H1 (cell line): ENCODE measurements at regions not wholly inside any gene's neighbourhood (a gene's known extent, or its start where the extent isn't known, plus 50 kb on each side); places are given as distances from the start of the nearest gene placed in this dataset.
A peak's percentile ranks its signal among the peaks of the same experiment; 100 is the strongest.

Experiments
- CTCF ChIA-PET: fragments of 300-600 bp; sonication (Branson Sonifier 250); formaldehyde crosslinking; loops from one replicate; lab custom pipeline; 2021; ENCODE audit not compliant: partially characterized antibody; lab: Charles Lee
- POLR2A ChIA-PET: fragments of 300-600 bp; sonication (Branson Sonifier 250); formaldehyde crosslinking; loops from one replicate; lab custom pipeline; 2021; ENCODE audit warnings: inconsistent platforms; ENCODE audit not compliant: partially characterized antibody; lab: Charles Lee
- DNase-seq, 2 experiments: peaks; one replicate each; pipeline versions ENCODE4 v3.0.0 to v3.0.0-alpha.2; 2010 to 2022; ENCODE audit warnings: low spot score in 2 of 2, low read depth in 1 of 2, mixed read lengths in 1 of 2
- FAIRE-seq: peaks from 2 replicates; lab custom pipeline; 2011; peaks lifted over from hg19 to GRCh38; lab: Jason Lieb, UNC
- H2AFZ ChIP-seq: 2 replicates; pipeline ENCODE4 v1.8.1; 2012; ENCODE audit warnings: low read length, inconsistent platforms
- H2AK5ac ChIP-seq: 2 replicates; pipeline ENCODE4 v1.6.1; 2013; ENCODE audit warnings: low read depth, low read length
- H2BK120ac ChIP-seq: replicated peaks from 2 replicates; pipeline ENCODE3; 2013; ENCODE audit warnings: low read depth, low read length, inconsistent platforms
- H2BK12ac ChIP-seq: 2 replicates; pipeline ENCODE4 v1.6.1; 2013; ENCODE audit warnings: low read depth, low read length
- H2BK15ac ChIP-seq: 2 replicates; pipeline ENCODE4 v1.6.1; 2013; ENCODE audit warnings: low read length
- H2BK20ac ChIP-seq: 2 replicates; pipeline ENCODE4 v1.6.1; 2013; ENCODE audit warnings: low read length
- H2BK5ac ChIP-seq: 2 replicates; pipeline ENCODE4 v1.6.1; 2013; ENCODE audit warnings: low read depth, low read length
- H3K14ac ChIP-seq: 2 replicates; pipeline ENCODE4 v1.6.1; 2013; ENCODE audit warnings: inconsistent platforms; ENCODE audit not compliant: insufficient read length
- H3K18ac ChIP-seq: 2 replicates; pipeline ENCODE4 v1.6.1; 2013; ENCODE audit warnings: low read length; ENCODE audit errors: extremely low read depth
- H3K23ac ChIP-seq: 2 replicates; pipeline ENCODE4 v1.6.1; 2013; ENCODE audit warnings: inconsistent platforms; ENCODE audit not compliant: insufficient read length
- H3K23me2 ChIP-seq: 2 replicates; pipeline ENCODE4 v1.6.1; 2013; ENCODE audit warnings: low read depth, low read length
- H3K27ac ChIP-seq: 2 replicates; pipeline ENCODE4 v1.6.1; 2011; ENCODE audit warnings: low read depth, low read length, inconsistent platforms
- H3K27me3 ChIP-seq, 4 experiments: replicated peaks in 1 of 4; 1 replicate in 1 of 4; 2 replicates in 3 of 4; pipeline versions ENCODE4 v1.6.1 to v1.8.1; 2011 to 2013; ENCODE audit warnings: low read length in 3 of 4, mild to moderate bottlenecking in 3 of 4, inconsistent platforms in 2 of 4, mixed read lengths in 2 of 4, moderate library complexity in 1 of 4; ENCODE audit not compliant: control insufficient read depth in 3 of 4, insufficient read depth in 3 of 4; ENCODE audit errors: extremely low read depth in 1 of 4
- H3K36me3 ChIP-seq, 4 experiments: 2 replicates each; pipeline versions ENCODE4 v1.6.1 to v1.8.1; 2011 to 2013; ENCODE audit warnings: mild to moderate bottlenecking in 4 of 4, low read length in 3 of 4, moderate library complexity in 2 of 4, control low read depth in 1 of 4, inconsistent platforms in 1 of 4; ENCODE audit not compliant: insufficient read depth in 4 of 4, control insufficient read depth in 2 of 4
- H3K4ac ChIP-seq: replicated peaks from 2 replicates; pipeline ENCODE3; 2013; ENCODE audit warnings: low read length, low read depth, mixed read lengths, inconsistent platforms; ENCODE audit not compliant: insufficient read length
- H3K4me1 ChIP-seq, 4 experiments: replicated peaks in 1 of 4; 1 replicate in 1 of 4; 2 replicates in 3 of 4; pipeline versions ENCODE4 v1.6.1 to v1.8.1; 2011 to 2013; ENCODE audit warnings: low read length in 3 of 4, inconsistent platforms in 2 of 4, mixed read lengths in 1 of 4; ENCODE audit not compliant: insufficient read depth in 4 of 4, control insufficient read depth in 3 of 4
- H3K4me2 ChIP-seq, 2 experiments: 2 replicates each; pipeline versions ENCODE4 v1.6.1 to v1.8.1; 2011 to 2013; ENCODE audit warnings: low read depth in 2 of 2, low read length in 2 of 2, control low read depth in 1 of 2, inconsistent platforms in 1 of 2, mild to moderate bottlenecking in 1 of 2; ENCODE audit not compliant: insufficient read depth in 1 of 2
- H3K4me3 ChIP-seq, 4 experiments: fragments of 200-600, 300-600 bp in 1 of 4; sonication (generic), shearing (Covaris generic), sonication (Bioruptor Twin) in 1 of 4; 2 replicates each; pipeline versions ENCODE4 v1.5.1 to v1.8.1; 2011 to 2016; ENCODE audit warnings: low read length in 4 of 4, low read depth in 3 of 4, control low read depth in 2 of 4, inconsistent platforms in 2 of 4, mild to moderate bottlenecking in 2 of 4, mixed read lengths in 1 of 4, moderate library complexity in 1 of 4; ENCODE audit not compliant: insufficient read depth in 2 of 4; ENCODE audit errors: extremely low read depth in 1 of 4
- H3K56ac ChIP-seq: replicated peaks from 2 replicates; pipeline ENCODE3; 2013; ENCODE audit warnings: low read depth, mild to moderate bottlenecking, mixed read lengths, low read length, inconsistent platforms; ENCODE audit not compliant: insufficient read length
- H3K79me1 ChIP-seq: 2 replicates; pipeline ENCODE4 v1.6.1; 2013; ENCODE audit warnings: low read depth, low read length, control low read depth
- H3K79me2 ChIP-seq, 2 experiments: 2 replicates each; pipeline versions ENCODE4 v1.6.1 to v1.8.1; 2012 to 2013; ENCODE audit warnings: low read length in 2 of 2, mild to moderate bottlenecking in 2 of 2, inconsistent platforms in 1 of 2; ENCODE audit not compliant: insufficient read depth in 2 of 2, control insufficient read depth in 1 of 2
- H3K9ac ChIP-seq, 4 experiments: replicated peaks in 1 of 4; 1 replicate in 1 of 4; 2 replicates in 3 of 4; pipeline versions ENCODE4 v1.6.1 to v1.8.1; 2011 to 2013; ENCODE audit warnings: low read depth in 3 of 4, low read length in 3 of 4, control low read depth in 2 of 4, mild to moderate bottlenecking in 2 of 4, moderate library complexity in 2 of 4, inconsistent platforms in 1 of 4; ENCODE audit errors: extremely low read depth in 1 of 4
- H3K9me3 ChIP-seq, 2 experiments: 2 replicates each; pipeline versions ENCODE4 v1.6.1 to v1.8.1; 2012 to 2013; ENCODE audit warnings: mild to moderate bottlenecking in 2 of 2, moderate library complexity in 2 of 2, control low read depth in 1 of 2, inconsistent platforms in 1 of 2, low read depth in 1 of 2, low read length in 1 of 2, mixed read lengths in 1 of 2; ENCODE audit not compliant: insufficient read depth in 2 of 2
- H4K20me1 ChIP-seq, 2 experiments: replicated peaks in 1 of 2; 2 replicates each; pipeline versions ENCODE3 to v1.8.1; 2011 to 2013; ENCODE audit warnings: inconsistent platforms in 2 of 2, low read length in 2 of 2, mild to moderate bottlenecking in 1 of 2; ENCODE audit not compliant: insufficient read depth in 2 of 2, control insufficient read depth in 1 of 2
- H4K5ac ChIP-seq: 2 replicates; pipeline ENCODE4 v1.6.1; 2013; ENCODE audit warnings: low read length, low read depth, mixed read lengths, inconsistent platforms; ENCODE audit not compliant: insufficient read length
- H4K8ac ChIP-seq: 2 replicates; pipeline ENCODE4 v1.8.0; 2013; ENCODE audit warnings: mild to moderate bottlenecking, moderate library complexity, low read length, inconsistent platforms; ENCODE audit not compliant: insufficient read depth; ENCODE audit errors: extremely low read depth
- H4K91ac ChIP-seq: replicated peaks from 2 replicates; pipeline ENCODE3; 2013; ENCODE audit warnings: low read length, mixed read lengths, inconsistent platforms; ENCODE audit not compliant: insufficient read length
- FOSL1 ChIP-seq: IDR thresholded peaks from 2 replicates; pipeline ENCODE4 v1.6.1; 2011; ENCODE audit warnings: mild to moderate bottlenecking, low read depth, low read length, moderate library complexity; ENCODE audit not compliant: insufficient read depth
- RBBP5 ChIP-seq: IDR thresholded peaks from 2 replicates; pipeline ENCODE4 v1.7.1; 2012; ENCODE audit warnings: low read depth, mild to moderate bottlenecking, inconsistent platforms, low read length, moderate library complexity, borderline replicate concordance
- SIN3A ChIP-seq, 2 experiments: IDR thresholded peaks in 1 of 2; conservative IDR thresholded peaks in 1 of 2; 2 replicates each; pipeline ENCODE4 v1.6.1; 2011 to 2012; ENCODE audit warnings: low read length in 2 of 2, improper control_type of control experiment in 1 of 2, low read depth in 1 of 2, mild to moderate bottlenecking in 1 of 2
- SP4 ChIP-seq: IDR thresholded peaks from 2 replicates; pipeline ENCODE4 v1.6.1; 2012; ENCODE audit warnings: low read length, inconsistent platforms
- TBP ChIP-seq: IDR thresholded peaks from 2 replicates; pipeline ENCODE4 v1.6.1; 2011; ENCODE audit warnings: low read depth, low read length, improper control_type of control experiment
- WGBS, 2 experiments: shearing (Covaris generic) in 1 of 2; methylation state at CpG; one replicate each; pipeline versions ENCODE4 v1.1.6 to v1.1.7; 2013 to 2015; ENCODE audit warnings: low lambda C conversion rate in 2 of 2, mixed read lengths in 2 of 2, inconsistent platforms in 1 of 2, low coverage in 1 of 2, missing lambda C conversion rate in 1 of 2; ENCODE audit not compliant: insufficient replicate concordance in 2 of 2, insufficient coverage in 1 of 2, insufficient read length in 1 of 2; ENCODE audit errors: extremely low coverage in 1 of 2, missing lambda C conversion rate in 1 of 2; 5-methylcytosine and 5-hydroxymethylcytosine counted together
- TF ChIP-seq, protein P1 (sequence below): IDR thresholded peaks from 2 replicates; pipeline ENCODE4 v1.6.1; 2012; ENCODE audit warnings: inconsistent platforms
- TF ChIP-seq, protein P2 (sequence below): IDR thresholded peaks from 2 replicates; pipeline ENCODE4 v1.6.1; 2012; ENCODE audit warnings: inconsistent platforms

- no peak overlapping the region for H3K4me3 ChIP-seq
- DNase-seq (no peak), FAIRE-seq (peak; percentile 52)
- H3K23ac ChIP-seq: no peak overlapping the region
- H3K23me2 ChIP-seq: no peaks in the 10 kb centered on the region
- no peak overlapping the region for H3K14ac ChIP-seq
- no peak overlapping the region for H3K9ac ChIP-seq
- H3K18ac ChIP-seq: no peak overlapping the region
- no peak overlapping the region for H2BK120ac ChIP-seq
- H3K79me2 ChIP-seq: no peaks in the 10 kb centered on the region
- no peaks in the 10 kb centered on the region for H3K9me3 ChIP-seq
- H4K8ac ChIP-seq: no peak overlapping the region
- H4K91ac ChIP-seq: no peak overlapping the region
- 79% methylated on average over 3 of the region's 3 CpGs; no CpG with 5 or more reads in 1 of the 2 experiments for WGBS, 2 experiments
- no peak overlapping the region for H3K27ac ChIP-seq
- no peaks in the 10 kb centered on the region for H3K27me3 ChIP-seq
- H4K5ac ChIP-seq: no peak overlapping the region
- no peak for TF ChIP-seq SP4
- no peak for TF ChIP-seq FOSL1
- no peak for TF ChIP-seq RBBP5
- TF ChIP-seq, protein P1, sequence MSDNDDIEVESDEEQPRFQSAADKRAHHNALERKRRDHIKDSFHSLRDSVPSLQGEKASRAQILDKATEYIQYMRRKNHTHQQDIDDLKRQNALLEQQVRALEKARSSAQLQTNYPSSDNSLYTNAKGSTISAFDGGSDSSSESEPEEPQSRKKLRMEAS: peak; percentile 43; the same call in 1 of the 2 replicates
- TF ChIP-seq TBP: no peak
- no peak for TF ChIP-seq SIN3A (conservative IDR thresholded peaks at IDR 0.05 in 1 of 2, IDR thresholded peaks at IDR 0.05 in 1 of 2; ENCODE audit: low read depth in 1 of 2, low read length in 2 of 2)
- TF ChIP-seq, protein P2, sequence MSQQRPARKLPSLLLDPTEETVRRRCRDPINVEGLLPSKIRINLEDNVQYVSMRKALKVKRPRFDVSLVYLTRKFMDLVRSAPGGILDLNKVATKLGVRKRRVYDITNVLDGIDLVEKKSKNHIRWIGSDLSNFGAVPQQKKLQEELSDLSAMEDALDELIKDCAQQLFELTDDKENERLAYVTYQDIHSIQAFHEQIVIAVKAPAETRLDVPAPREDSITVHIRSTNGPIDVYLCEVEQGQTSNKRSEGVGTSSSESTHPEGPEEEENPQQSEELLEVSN: no peak
- no peak overlapping the region for H2BK12ac ChIP-seq
- H2BK15ac ChIP-seq: no peak overlapping the region
- H3K79me1 ChIP-seq: no peaks in the 10 kb centered on the region
- H2AFZ ChIP-seq: peak overlapping the region; percentile 87; the same call in 1 of the 2 replicates
- H4K20me1 ChIP-seq: no peaks in the 10 kb centered on the region
- H3K36me3 ChIP-seq: no peaks in the 10 kb centered on the region
- H2BK5ac ChIP-seq: no peak overlapping the region
- H2AK5ac ChIP-seq: no peak overlapping the region
- H3K4me1 ChIP-seq: no peaks in the 10 kb centered on the region
- POLR2A ChIA-PET: no interaction called here
- no peak overlapping the region for H3K4ac ChIP-seq
- CTCF ChIA-PET: no interaction called here
- H3K56ac ChIP-seq: no peak overlapping the region
- no peak overlapping the region for H3K4me2 ChIP-seq
- no peak overlapping the region for H2BK20ac ChIP-seq
These were observed 1014.4 kb upstream of the GOT2 start for GRCh38 chr16:59748531-59748930.
